ENCODE measurements at regions not wholly inside any gene's neighbourhood (a gene's known extent, or its start where the extent isn't known, plus 50 kb on each side); places are given as distances from the start of the nearest gene placed in this dataset.
A peak's percentile ranks its signal among the peaks of the same experiment; 100 is the strongest.

GRCh38 chr12:17595111-17595510, 494.9 kb downstream of the RERGL start:
- no peak for DNase-seq (ENCODE audit: low read depth)
- Histone ChIP-seq H3K36me3 (ENCODE audit: control insufficient read depth, insufficient read depth, low read length) (no peaks in the 10 kb centered on the region), H3K27me3 (ENCODE audit: control insufficient read depth, insufficient read depth, low read length) (no peaks in the 10 kb centered on the region), H3K4me3 (ENCODE audit: low read depth, low read length) (no peak overlapping the region)
- TF ChIP-seq, protein P1, sequence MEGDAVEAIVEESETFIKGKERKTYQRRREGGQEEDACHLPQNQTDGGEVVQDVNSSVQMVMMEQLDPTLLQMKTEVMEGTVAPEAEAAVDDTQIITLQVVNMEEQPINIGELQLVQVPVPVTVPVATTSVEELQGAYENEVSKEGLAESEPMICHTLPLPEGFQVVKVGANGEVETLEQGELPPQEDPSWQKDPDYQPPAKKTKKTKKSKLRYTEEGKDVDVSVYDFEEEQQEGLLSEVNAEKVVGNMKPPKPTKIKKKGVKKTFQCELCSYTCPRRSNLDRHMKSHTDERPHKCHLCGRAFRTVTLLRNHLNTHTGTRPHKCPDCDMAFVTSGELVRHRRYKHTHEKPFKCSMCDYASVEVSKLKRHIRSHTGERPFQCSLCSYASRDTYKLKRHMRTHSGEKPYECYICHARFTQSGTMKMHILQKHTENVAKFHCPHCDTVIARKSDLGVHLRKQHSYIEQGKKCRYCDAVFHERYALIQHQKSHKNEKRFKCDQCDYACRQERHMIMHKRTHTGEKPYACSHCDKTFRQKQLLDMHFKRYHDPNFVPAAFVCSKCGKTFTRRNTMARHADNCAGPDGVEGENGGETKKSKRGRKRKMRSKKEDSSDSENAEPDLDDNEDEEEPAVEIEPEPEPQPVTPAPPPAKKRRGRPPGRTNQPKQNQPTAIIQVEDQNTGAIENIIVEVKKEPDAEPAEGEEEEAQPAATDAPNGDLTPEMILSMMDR (IDR thresholded peaks at IDR 0.05; ENCODE audit: insufficient read depth, low read length, poor library complexity, severe bottlenecking) = no peak

- no peak overlapping the region for H3K4me3 ChIP-seq (ENCODE audit: low read depth, low read length)
- TF ChIP-seq, protein P1 (IDR thresholded peaks at IDR 0.05; ENCODE audit: insufficient read depth, low read length, poor library complexity, severe bottlenecking) = no peak
- no peaks in the 10 kb centered on the region for H3K27me3 ChIP-seq (ENCODE audit: control insufficient read depth, insufficient read depth, low read length)
These were observed 496.1 kb downstream of the RERGL start for GRCh38 chr12:17593715-17594406.

GRCh38 chr12:17592472-17592871, 497.5 kb downstream of the RERGL start:
- DNase-seq (ENCODE audit: low read depth) = no peak
- Histone ChIP-seq H3K36me3 (ENCODE audit: control insufficient read depth, insufficient read depth, low read length) (no peaks in the 10 kb centered on the region), H3K27me3 (ENCODE audit: control insufficient read depth, insufficient read depth, low read length) (no peaks in the 10 kb centered on the region), H3K4me3 (ENCODE audit: low read depth, low read length) (no peak overlapping the region)
- TF ChIP-seq, protein P1 (IDR thresholded peaks at IDR 0.05; ENCODE audit: insufficient read depth, low read length, poor library complexity, severe bottlenecking) = no peak

More at GRCh38 chr12:17593715-17594406, 496.1 kb downstream of the RERGL start:
- H3K36me3 ChIP-seq (ENCODE audit: control insufficient read depth, insufficient read depth, low read length) = no peaks in the 10 kb centered on the region
- DNase-seq (ENCODE audit: low read depth) = no peak

DNA sequence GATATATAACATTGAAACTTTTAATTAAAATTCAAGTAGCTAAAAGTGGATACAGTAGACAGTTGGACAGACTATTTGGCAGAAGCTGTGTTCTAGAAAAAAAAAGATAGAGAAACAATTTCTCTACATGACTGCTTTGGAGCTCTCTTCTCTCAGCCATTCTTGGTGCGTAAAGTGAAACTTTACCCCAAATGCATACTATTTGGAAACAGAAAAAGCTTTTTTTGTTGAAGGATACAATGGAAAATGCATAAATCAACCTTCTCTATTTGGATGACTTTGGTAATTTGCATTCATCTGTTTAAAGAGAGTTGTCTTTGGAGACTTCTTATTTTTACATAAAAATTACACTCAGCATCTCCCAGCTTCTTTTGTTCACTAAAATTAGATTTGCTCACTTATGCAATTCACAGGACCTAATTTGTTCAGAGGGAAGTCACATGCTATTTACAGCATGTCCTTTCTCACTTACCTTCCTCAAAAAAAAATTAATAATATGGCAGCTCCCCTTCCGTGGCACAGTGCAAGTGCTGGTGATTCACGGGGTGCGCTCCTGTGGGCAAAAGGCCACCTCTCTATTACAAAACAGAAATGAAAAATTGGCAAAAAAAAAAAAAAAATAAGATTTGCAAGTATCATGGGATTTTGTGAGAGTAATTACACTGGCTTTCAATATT, 498.9 kb downstream of the RERGL start:
- no peak for DNase-seq (ENCODE audit: low read depth)
- TF ChIP-seq, protein P1 (IDR thresholded peaks at IDR 0.05; ENCODE audit: insufficient read depth, low read length, poor library complexity, severe bottlenecking) = no peak
- H3K27me3 ChIP-seq (ENCODE audit: control insufficient read depth, insufficient read depth, low read length) = no peaks in the 10 kb centered on the region
- H3K36me3 ChIP-seq (ENCODE audit: control insufficient read depth, insufficient read depth, low read length) = no peaks in the 10 kb centered on the region
- H3K4me3 ChIP-seq (ENCODE audit: low read depth, low read length) = no peak overlapping the region

DNA sequence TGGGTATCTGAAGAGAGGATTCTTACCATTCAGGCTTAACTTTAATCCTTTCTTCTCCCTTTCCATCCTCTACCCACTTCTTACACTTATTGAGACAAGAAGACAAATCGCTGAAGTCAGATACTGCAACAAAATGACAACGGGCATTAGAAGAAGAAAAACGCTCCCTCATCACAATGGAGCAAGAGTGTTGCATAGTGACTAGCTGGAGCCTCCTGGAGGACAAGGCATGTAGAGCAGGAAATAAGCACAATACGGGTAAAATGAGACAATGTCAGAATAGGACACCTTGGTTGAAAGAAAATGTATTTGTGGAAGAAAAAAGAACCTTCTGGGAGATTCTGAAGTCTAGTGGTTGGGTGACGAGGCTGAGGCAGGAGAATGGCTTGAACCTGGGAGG, 501.0 kb downstream of the RERGL start:
- Histone ChIP-seq H3K4me3 (ENCODE audit: low read depth, low read length) (no peak overlapping the region), H3K36me3 (ENCODE audit: control insufficient read depth, insufficient read depth, low read length) (no peaks in the 10 kb centered on the region), H3K27me3 (ENCODE audit: control insufficient read depth, insufficient read depth, low read length) (no peaks in the 10 kb centered on the region)
- TF ChIP-seq, protein P1 (IDR thresholded peaks at IDR 0.05; ENCODE audit: insufficient read depth, low read length, poor library complexity, severe bottlenecking) = peak; percentile 49
- no peak for DNase-seq (ENCODE audit: low read depth)
